Stomach (tissue), 8 donors: ENCODE measurements at regions not wholly inside any gene's neighbourhood (a gene's known extent, or its start where the extent isn't known, plus 50 kb on each side); places are given as distances from the start of the nearest gene placed in this dataset.
A peak's percentile ranks its signal among the peaks of the same experiment; 100 is the strongest.

ENCODE experiments used
- DNase-seq, 2 donors: peaks; one replicate each; pipeline versions ENCODE4 v3.0.0 to v3.0.0-alpha.2; 2013 to 2019
- H3K27ac ChIP-seq, 5 donors: fragments of 200-600 bp in 4 of 5; sonication (generic) in 4 of 5; one replicate each; pipeline ENCODE4 v1.5.1; 2013 to 2019; ENCODE audit warnings: mild to moderate bottlenecking in 1 of 5, moderate library complexity in 1 of 5
- H3K27me3 ChIP-seq, 3 donors: fragments of 200-600 bp; sonication (generic); one replicate each; pipeline ENCODE4 v1.5.1; 2017 to 2019; ENCODE audit warnings: mixed run types in 1 of 3
- H3K36me3 ChIP-seq, 4 donors: fragments of 200-600 bp; sonication (generic); 1 replicate in 3 of 4; 2 replicates in 1 of 4; pipeline ENCODE4 v1.5.1; 2016 to 2019
- H3K4me1 ChIP-seq, 4 donors: fragments of 200-600 bp; sonication (generic); one replicate each; pipeline ENCODE4 v1.5.1; 2016 to 2019
- H3K4me3 ChIP-seq, 4 donors: fragments of 200-600 bp; sonication (generic) in 3 of 4; one replicate each; pipeline ENCODE4 v1.5.1; 2016 to 2019; ENCODE audit warnings: mild to moderate bottlenecking in 1 of 4
- H3K9me3 ChIP-seq, 4 donors: fragments of 200-600 bp; sonication (generic); one replicate each; pipeline ENCODE4 v1.5.1; 2016 to 2019
- CTCF ChIP-seq, 7 experiments: fragments of 450-650 bp in 4 of 7; fragments of 200-600 bp in 3 of 7; sonication (generic) in 3 of 7; IDR thresholded peaks; one replicate each; pipeline ENCODE4 v1.5.1; 2016 to 2019; ENCODE audit warnings: antibody characterized with exemption in 7 of 7, control low read depth in 2 of 7, mild to moderate bottlenecking in 1 of 7
- EP300 ChIP-seq: sonication (generic); formaldehyde crosslinking; IDR thresholded peaks from one replicate; pipeline ENCODE4 v1.6.1; 2017; ENCODE audit warnings: antibody characterized with exemption
- POLR2A ChIP-seq, 4 donors: fragments of 450-650 bp; IDR thresholded peaks; one replicate each; pipeline ENCODE4 v1.6.1; 2016; ENCODE audit warnings: antibody characterized with exemption in 4 of 4, control low read depth in 2 of 4, mild to moderate bottlenecking in 1 of 4, moderate library complexity in 1 of 4
- POLR2AphosphoS5 ChIP-seq, 3 donors: sonication (generic); formaldehyde crosslinking; IDR thresholded peaks; one replicate each; pipeline ENCODE4 v1.6.1; 2016; ENCODE audit warnings: antibody characterized with exemption in 3 of 3
- WGBS, 5 donors: extraction: QIAGEN DNeasy Blood & Tissue Kit in 3 of 5; methylation state at CpG; one replicate each; pipeline versions ENCODE4 v1.1.5 to v1.1.7; 2013 to 2018; 5-methylcytosine and 5-hydroxymethylcytosine counted together
- intact Hi-C: fragments of 100-400 bp; cut with DNase I; formaldehyde crosslinking; loops from one replicate; pipeline ENCODE4 v1.15.1; 2023; ENCODE audit warnings: low total_unique reads
- donor health status: healthy with polysubstance abuse.
- donor health status: Bipolar disorder and iron deficiency.
- donor health status: healthy.

- Histone ChIP-seq H3K27ac (no peak overlapping the region), H3K36me3 (no peaks in the 10 kb centered on the region), H3K4me1 (no peaks in the 10 kb centered on the region), H3K27me3 (no peaks in the 10 kb centered on the region), H3K4me3 (no peak overlapping the region), H3K9me3 (peaks cover 0 to 6% (median 0%) of the 10 kb centered on the region in 4 donors)
- TF ChIP-seq POLR2AphosphoS5 (IDR thresholded peaks at IDR 0.05) (no peak), POLR2A (IDR thresholded peaks at IDR 0.05) (no peak), CTCF (IDR thresholded peaks at IDR 0.05) (no peak), EP300 (no peak)
- WGBS, 5 donors = 76 to 95% (median 94%) methylated on average over 1 of the region's 1 CpG
- DNase-seq = no peak
- intact Hi-C loops = no loop called here
Observed at GRCh38 chr7:119931230-119931824, 341.6 kb upstream of the KCND2 start.

GRCh38 chr7:119935418-119936025 is 337.5 kb upstream of the KCND2 start:
- Histone ChIP-seq H3K27me3 (no peaks in the 10 kb centered on the region), H3K4me1 (no peaks in the 10 kb centered on the region), H3K4me3 (no peak overlapping the region), H3K36me3 (no peaks in the 10 kb centered on the region), H3K9me3 (no peaks in the 10 kb centered on the region), H3K27ac (no peak overlapping the region)
- TF ChIP-seq CTCF (IDR thresholded peaks at IDR 0.05) (peak in 2 of 7 experiments; percentile 15 to 20), EP300 (no peak)
- intact Hi-C loops = no loop called here
- peak in 1 of 2 donors; percentile 53 for DNase-seq
- 22 to 30% (median 27%) methylated on average over 4 of the region's 4 CpGs for WGBS, 5 donors

GRCh38 chr7:119936836-119937235 is 336.1 kb upstream of the KCND2 start:
- whole genome bisulfite sequencing, 5 donors = 67 to 85% (median 80%) methylated on average over 2 of the region's 2 CpGs
- Histone ChIP-seq H3K4me1 (no peaks in the 10 kb centered on the region), H3K27ac (no peak overlapping the region), H3K27me3 (no peaks in the 10 kb centered on the region), H3K4me3 (no peak overlapping the region), H3K9me3 (no peaks in the 10 kb centered on the region), H3K36me3 (no peaks in the 10 kb centered on the region)
- no peak for TF ChIP-seq POLR2A (IDR thresholded peaks at IDR 0.05)
- no peak for TF ChIP-seq EP300
- TF ChIP-seq CTCF (IDR thresholded peaks at IDR 0.05) = no peak
- no peak for TF ChIP-seq POLR2AphosphoS5 (IDR thresholded peaks at IDR 0.05)
- intact Hi-C loops = no loop called here
- DNase-seq = no peak

- no peaks in the 10 kb centered on the region for H3K4me1 ChIP-seq
- intact Hi-C loops = no loop called here
- H3K4me3 ChIP-seq = no peak overlapping the region
- no peaks in the 10 kb centered on the region for H3K36me3 ChIP-seq
- no peaks in the 10 kb centered on the region for H3K27me3 ChIP-seq
- TF ChIP-seq POLR2AphosphoS5 (IDR thresholded peaks at IDR 0.05) = no peak
- no peak for TF ChIP-seq POLR2A (IDR thresholded peaks at IDR 0.05)
- TF ChIP-seq EP300 = no peak
- TF ChIP-seq CTCF (IDR thresholded peaks at IDR 0.05) = no peak
- DNase-seq = no peak
- H3K9me3 ChIP-seq = no peaks in the 10 kb centered on the region
- WGBS, 5 donors = 72 to 79% (median 77%) methylated on average over 3 of the region's 3 CpGs
- H3K27ac ChIP-seq = no peak overlapping the region
Observed at GRCh38 chr7:119937745-119938144, 335.2 kb upstream of the KCND2 start.
